ENCODE measurements at regions not wholly inside any gene's neighbourhood (a gene's known extent, or its start where the extent isn't known, plus 50 kb on each side); places are given as distances from the start of the nearest gene placed in this dataset.

GRCh38 chr7:131655447-131655846, 99.0 kb upstream of the PODXL start:
- TF ChIP-seq CTCF (IDR thresholded peaks at IDR 0.05): no peak
- TF ChIP-seq POLR2A (IDR thresholded peaks at IDR 0.05): no peak

All from right lobe of liver (tissue), 4 donors.